Endothelial cell of umbilical vein (primary cell): ENCODE measurements at regions not wholly inside any gene's neighbourhood (a gene's known extent, or its start where the extent isn't known, plus 50 kb on each side); places are given as distances from the start of the nearest gene placed in this dataset.

Source experiments
- EZH2 ChIP-seq: IDR thresholded peaks from 2 replicates; pipeline ENCODE4 v1.6.1; 2012; ENCODE audit warnings: borderline replicate concordance, low read depth, mild to moderate bottlenecking, moderate library complexity, low read length, inconsistent platforms; ENCODE audit not compliant: severe bottlenecking
- FOS ChIP-seq: IDR thresholded peaks from 2 replicates; pipeline ENCODE4 v1.6.1; 2011; ENCODE audit warnings: mild to moderate bottlenecking, low read length, moderate library complexity, borderline replicate concordance; ENCODE audit not compliant: insufficient read depth
- GATA2 ChIP-seq: IDR thresholded peaks from 2 replicates; pipeline ENCODE4 v1.7.0; 2011; ENCODE audit warnings: low read depth, mild to moderate bottlenecking, moderate library complexity, mixed read lengths, low read length; ENCODE audit not compliant: insufficient read length, insufficient read depth
- JUN ChIP-seq: IDR thresholded peaks from 2 replicates; pipeline ENCODE4 v1.6.1; 2011; ENCODE audit warnings: borderline replicate concordance, low read depth; ENCODE audit not compliant: insufficient read length, insufficient read depth
- POLR2A ChIP-seq: IDR thresholded peaks from 2 replicates; pipeline ENCODE4 v1.6.1; 2012; ENCODE audit warnings: low read depth, mild to moderate bottlenecking, control low read depth, low read length
- POLR2AphosphoS5 ChIP-seq: IDR thresholded peaks from 2 replicates; pipeline ENCODE4 v1.6.1; 2012; ENCODE audit warnings: low read depth, mild to moderate bottlenecking, control low read depth, low read length, moderate library complexity; ENCODE audit not compliant: insufficient read depth
- TF ChIP-seq, protein P1 (sequence below), 2 donors: IDR thresholded peaks; 1 replicate in 1 of 2; 2 replicates in 1 of 2; pipeline ENCODE4 v1.5.1; 2011; ENCODE audit warnings: low read length in 2 of 2, mild to moderate bottlenecking in 2 of 2, moderate library complexity in 2 of 2, control low read depth in 1 of 2, inconsistent platforms in 1 of 2, low read depth in 1 of 2; ENCODE audit not compliant: insufficient read depth in 1 of 2; ENCODE audit errors: extremely low read depth in 1 of 2
- TF ChIP-seq, protein P2 (sequence below): IDR thresholded peaks from 2 replicates; pipeline ENCODE4 v1.6.1; 2011; ENCODE audit not compliant: insufficient read depth, insufficient read length

DNA sequence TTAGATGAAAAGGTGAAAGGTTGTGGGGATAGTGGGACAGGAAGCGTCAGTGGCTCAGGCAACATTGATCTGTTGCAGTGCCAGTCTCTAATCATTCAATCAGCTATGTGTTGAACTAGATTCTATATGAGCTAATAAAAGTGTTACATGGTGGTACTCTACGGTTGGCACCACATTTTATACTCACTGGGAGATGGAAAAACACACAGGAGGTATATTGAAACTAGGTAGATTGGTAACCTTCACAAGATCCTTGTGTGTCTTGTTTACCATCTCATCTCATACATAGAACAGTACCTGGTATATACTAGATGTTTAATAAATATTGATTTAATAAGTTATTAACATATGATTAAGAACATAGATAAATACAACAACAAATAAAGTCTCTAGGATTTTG, 152.7 kb downstream of the NAA11 start:
- TF ChIP-seq, protein P1, sequence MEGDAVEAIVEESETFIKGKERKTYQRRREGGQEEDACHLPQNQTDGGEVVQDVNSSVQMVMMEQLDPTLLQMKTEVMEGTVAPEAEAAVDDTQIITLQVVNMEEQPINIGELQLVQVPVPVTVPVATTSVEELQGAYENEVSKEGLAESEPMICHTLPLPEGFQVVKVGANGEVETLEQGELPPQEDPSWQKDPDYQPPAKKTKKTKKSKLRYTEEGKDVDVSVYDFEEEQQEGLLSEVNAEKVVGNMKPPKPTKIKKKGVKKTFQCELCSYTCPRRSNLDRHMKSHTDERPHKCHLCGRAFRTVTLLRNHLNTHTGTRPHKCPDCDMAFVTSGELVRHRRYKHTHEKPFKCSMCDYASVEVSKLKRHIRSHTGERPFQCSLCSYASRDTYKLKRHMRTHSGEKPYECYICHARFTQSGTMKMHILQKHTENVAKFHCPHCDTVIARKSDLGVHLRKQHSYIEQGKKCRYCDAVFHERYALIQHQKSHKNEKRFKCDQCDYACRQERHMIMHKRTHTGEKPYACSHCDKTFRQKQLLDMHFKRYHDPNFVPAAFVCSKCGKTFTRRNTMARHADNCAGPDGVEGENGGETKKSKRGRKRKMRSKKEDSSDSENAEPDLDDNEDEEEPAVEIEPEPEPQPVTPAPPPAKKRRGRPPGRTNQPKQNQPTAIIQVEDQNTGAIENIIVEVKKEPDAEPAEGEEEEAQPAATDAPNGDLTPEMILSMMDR (IDR thresholded peaks at IDR 0.05; ENCODE audit: extremely low read depth in 1 of 2, insufficient read depth in 1 of 2, low read depth in 1 of 2, low read length in 2 of 2), result no peak
- TF ChIP-seq, protein P2, sequence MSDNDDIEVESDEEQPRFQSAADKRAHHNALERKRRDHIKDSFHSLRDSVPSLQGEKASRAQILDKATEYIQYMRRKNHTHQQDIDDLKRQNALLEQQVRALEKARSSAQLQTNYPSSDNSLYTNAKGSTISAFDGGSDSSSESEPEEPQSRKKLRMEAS, result no peak
- TF ChIP-seq JUN (no peak), POLR2A (no peak), EZH2 (no peak), POLR2AphosphoS5 (no peak), FOS (no peak), GATA2 (no peak)
